GM21723 (cell line): ENCODE measurements at regions not wholly inside any gene's neighbourhood (a gene's known extent, or its start where the extent isn't known, plus 50 kb on each side); places are given as distances from the start of the nearest gene placed in this dataset.
"Not testable (repeated sequence)": the region's sequence is repeated elsewhere in the genome, so short reads cannot be mapped to it uniquely, and the experiment has no call there.

Experiments
- ATAC-seq: cut with Tn5 transposase; IDR thresholded peaks from one replicate; pipeline ENCODE4 v1.9.1; 2021; ENCODE audit warnings: mild to moderate bottlenecking, moderate library complexity; ENCODE audit not compliant: unreplicated experiment

- no peak for ATAC-seq
These were observed 267.1 kb upstream of the ASIC2 start for GRCh38 chr17:33560165-33560564.

GRCh38 chr17:33560871-33561270 lies 267.8 kb upstream of the ASIC2 start:
- no peak for ATAC-seq

GRCh38 chr17:33561569-33562334 lies 268.7 kb upstream of the ASIC2 start:
- ATAC-seq, result no peak

DNA sequence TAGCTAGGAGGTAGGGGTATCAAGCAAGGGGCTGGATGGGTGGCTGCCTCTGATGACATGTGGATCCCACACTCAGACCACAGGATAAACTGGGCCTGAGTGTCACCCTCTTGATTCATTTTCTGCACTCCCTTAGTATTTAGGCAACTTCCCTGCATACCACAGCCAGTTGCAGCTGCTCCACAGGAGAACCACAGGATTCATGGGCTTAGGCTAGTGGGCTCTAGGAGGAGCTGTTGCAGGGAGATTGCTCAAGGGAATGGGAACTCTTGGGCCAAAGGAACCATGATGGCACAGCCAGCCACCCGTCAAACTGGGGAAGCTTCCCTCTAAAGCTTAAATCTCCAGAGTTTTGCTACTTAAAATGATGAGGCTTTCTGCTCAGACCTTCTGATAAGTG lies 269.7 kb upstream of the ASIC2 start:
- ATAC-seq, result no peak

DNA sequence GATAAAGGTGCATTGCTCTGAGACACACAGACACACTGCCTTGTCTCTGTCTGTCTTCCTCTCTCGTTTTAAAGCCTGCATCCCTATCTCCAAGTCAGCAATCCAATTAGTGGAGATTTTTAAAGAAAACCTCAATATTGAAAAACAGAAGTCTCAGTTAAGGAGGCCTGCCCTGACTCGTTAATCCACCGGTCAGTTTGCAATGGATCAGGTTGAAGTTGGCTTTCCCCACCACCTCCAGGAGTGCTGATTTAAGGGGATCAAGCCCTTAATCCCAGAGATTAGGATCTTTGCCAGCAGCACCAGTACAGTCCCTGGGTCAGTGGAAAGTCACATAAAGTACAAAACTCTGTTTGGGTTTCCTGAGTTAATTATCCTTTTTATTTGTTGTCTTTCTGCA lies 271.1 kb upstream of the ASIC2 start:
- ATAC-seq, result no peak

- ATAC-seq, result no peak
These were observed 274.1 kb upstream of the ASIC2 start for GRCh38 chr17:33567223-33567622.

DNA sequence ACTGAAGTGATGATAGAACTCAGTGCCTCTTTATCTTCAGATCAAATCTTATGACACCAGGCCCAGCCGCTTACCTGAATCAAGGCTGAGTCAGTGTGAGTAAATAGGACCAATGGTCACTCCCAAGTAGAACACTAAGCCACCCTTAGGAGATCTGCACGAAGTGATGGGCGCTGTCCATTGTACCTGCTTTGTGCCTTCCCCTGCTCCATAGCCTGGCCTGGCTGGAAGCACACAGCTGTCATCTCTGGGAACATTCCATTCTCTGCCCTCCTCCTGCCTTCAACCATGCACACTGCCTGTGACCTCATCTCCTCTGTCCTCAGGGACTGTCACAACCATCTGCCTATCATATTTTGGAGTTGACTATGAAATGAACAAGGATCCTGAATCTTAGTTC lies 279.5 kb upstream of the ASIC2 start:
- ATAC-seq, result no peak

- no peak for ATAC-seq
These were observed 281.9 kb upstream of the ASIC2 start for GRCh38 chr17:33574942-33575445.

- not testable (repeated sequence) for ATAC-seq
These were observed 286.6 kb upstream of the ASIC2 start for GRCh38 chr17:33579740-33580139.

GRCh38 chr17:33580215-33580614 lies 287.1 kb upstream of the ASIC2 start:
- no peak for ATAC-seq

DNA sequence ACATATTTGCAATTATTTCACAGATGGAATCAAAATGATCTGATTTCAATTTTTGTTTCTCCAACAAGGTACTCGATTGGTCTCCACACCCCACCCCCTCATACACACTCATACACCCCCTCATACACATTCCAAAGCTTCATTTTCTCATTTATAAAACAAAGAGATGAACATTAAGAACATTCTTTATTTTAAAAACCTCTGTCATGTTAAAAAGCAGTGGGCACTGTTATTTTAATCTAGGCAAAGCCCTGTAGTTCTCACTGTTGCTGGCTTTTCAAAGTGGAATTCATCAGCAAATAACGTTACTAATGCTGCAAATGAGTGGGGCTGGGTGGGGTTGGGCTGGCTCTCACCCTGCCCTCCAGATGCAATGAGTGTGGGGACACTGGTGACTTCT lies 289.6 kb upstream of the ASIC2 start:
- no peak for ATAC-seq

- ATAC-seq, result no peak
These were observed 290.7 kb upstream of the ASIC2 start for GRCh38 chr17:33583518-33584417.

- ATAC-seq, result no peak
These were observed 300.9 kb upstream of the ASIC2 start for GRCh38 chr17:33593991-33594390.

- no peak for ATAC-seq
These were observed 302.7 kb upstream of the ASIC2 start for GRCh38 chr17:33595828-33596227.

DNA sequence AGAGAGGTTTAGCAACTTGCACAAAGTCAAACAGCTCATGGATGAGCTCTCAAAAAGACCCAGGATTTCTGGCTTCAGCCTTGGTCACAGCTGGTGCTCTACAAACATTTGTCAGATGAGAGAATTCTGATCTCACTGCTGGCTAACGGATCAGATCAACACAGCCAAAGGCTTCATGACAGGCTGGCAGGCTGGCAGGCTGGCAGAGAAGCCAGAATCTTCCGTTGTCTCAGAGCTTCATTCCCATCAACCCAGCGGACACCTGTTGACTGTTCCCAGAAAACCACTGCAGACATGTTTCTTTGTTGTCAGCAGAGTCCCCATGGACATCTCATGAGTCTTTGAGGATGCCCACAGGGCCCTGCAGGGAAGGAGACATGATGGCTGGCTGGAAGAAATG lies 303.8 kb upstream of the ASIC2 start:
- ATAC-seq, result no peak

- ATAC-seq, result no peak
These were observed 305.7 kb upstream of the ASIC2 start for GRCh38 chr17:33598797-33599196.

DNA sequence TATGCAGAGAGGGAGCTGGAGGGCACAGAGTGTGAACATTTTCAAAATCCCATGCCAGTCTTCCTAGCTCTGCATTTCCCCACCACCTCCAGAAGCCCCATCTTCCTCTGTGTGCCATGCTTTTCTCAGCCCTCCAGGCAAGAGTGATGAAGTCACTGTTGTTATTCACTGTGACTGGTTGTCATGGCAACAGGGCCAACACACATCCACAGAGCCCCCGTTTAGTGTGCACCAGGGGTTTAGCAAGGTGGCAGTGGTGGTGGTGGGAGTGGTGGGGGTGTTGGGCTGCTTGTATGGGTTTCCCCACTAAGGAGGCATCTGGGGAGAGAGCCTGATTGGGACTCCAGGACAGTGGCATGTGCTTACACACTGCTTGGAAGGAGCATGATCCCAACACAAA lies 309.9 kb upstream of the ASIC2 start:
- no peak for ATAC-seq

- ATAC-seq, result no peak
These were observed 310.7 kb upstream of the ASIC2 start for GRCh38 chr17:33603789-33604188.

DNA sequence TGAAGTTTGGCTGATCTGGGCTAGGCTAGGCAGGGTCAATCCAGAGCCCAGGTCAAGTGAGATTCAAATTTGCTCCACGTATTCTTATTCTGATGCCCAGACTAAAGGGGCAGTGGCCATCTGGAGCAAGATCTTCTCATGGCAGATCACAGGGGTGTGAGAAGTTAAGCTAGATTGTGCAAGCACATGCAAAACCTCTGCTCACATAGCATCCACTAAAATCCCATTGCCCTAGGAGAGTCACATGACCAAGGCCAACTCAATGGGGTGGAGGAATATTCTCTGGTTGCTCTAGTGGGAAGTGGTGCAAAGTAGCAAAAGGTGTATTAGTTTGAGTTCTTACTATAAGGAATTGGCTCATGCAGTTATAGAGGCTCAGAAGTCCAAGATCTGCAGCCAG lies 318.4 kb upstream of the ASIC2 start:
- no peak for ATAC-seq

DNA sequence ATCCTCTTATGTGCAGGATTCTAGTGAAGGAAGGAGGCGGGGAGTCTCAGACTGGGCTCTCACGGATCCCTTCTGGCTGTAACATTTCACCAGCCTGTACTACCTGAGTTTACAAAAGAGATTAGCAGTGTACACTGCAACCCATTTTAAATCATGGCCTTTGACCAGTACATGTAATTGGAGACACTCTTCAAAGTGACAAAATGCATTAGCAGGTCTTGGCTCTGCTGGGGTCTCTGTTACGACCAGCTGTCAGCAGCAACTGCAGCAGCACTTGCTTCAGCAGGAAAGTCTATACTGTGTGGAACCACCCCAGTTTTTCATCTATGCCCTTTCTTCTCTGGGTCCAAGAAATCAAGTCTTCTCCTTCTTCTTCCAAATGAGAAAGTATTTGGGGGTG lies 322.8 kb upstream of the ASIC2 start:
- no peak for ATAC-seq

DNA sequence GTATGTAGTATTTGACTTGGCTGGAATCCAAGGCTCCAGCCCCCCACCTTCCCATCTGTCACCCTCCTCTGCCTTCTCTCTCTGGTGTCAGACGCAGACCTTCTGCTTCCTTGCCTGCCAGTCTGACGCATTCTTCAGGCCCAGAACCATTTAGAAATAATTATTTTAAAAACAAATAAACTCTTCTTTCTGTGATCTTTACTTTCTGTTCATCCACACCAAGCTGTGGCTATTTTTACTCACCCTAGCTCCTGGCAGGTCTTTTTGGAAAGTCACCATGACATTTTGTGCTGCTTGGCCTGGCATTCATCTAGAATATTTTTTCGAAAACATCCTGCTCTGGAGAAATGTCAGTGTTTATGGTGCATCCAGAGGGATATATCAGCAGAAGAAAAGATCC lies 330.7 kb upstream of the ASIC2 start:
- no peak for ATAC-seq
